HG03139 (cell line): ENCODE measurements at regions not wholly inside any gene's neighbourhood (a gene's known extent, or its start where the extent isn't known, plus 50 kb on each side); places are given as distances from the start of the nearest gene placed in this dataset.
"Not testable (repeated sequence)": the region's sequence is repeated elsewhere in the genome, so short reads cannot be mapped to it uniquely, and the experiment has no call there.

Experiments
- ATAC-seq: cut with Tn5 transposase; IDR thresholded peaks from one replicate; pipeline ENCODE4 v1.9.1; 2021; ENCODE audit not compliant: unreplicated experiment

DNA sequence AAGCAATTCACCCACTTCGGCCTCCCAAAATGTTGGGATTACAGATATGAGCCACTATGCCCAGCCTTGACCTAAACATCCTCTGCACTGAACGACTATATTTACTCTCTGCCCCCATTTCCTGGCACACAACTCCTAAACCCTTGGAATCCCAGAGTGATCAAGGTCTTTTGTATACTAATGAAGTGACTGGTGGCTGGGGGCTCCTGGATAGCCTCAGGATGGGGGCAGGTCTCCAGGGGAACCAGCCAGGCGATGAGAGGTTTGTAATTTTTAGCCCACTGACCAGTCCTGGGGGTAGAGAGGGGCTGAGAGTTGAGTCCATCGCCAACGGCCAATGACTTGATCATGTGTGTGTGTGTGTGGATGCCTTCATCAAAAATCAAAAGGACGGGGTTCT, 71.1 kb downstream of the FAM50B start:
- no peak for ATAC-seq

DNA sequence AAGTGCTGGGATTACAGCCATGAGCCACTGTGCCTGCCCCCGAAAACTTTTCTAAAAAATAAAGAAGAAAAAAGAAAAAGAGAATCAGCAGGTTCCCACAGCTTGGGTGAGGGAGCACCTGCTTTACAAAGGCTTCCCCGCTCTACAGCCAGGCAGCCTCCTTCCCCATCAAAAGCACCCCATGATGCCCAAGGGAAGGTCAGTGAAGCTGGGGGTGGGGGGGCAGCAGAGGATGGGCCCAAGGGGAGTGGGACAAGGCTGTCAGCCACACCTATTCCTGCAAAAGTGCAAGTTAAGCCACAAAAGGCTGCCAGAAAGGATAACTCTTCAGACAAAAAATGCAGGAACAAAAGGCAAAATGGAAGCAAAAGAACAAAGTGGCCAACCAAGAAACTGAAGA, 72.5 kb downstream of the FAM50B start:
- no peak for ATAC-seq

DNA sequence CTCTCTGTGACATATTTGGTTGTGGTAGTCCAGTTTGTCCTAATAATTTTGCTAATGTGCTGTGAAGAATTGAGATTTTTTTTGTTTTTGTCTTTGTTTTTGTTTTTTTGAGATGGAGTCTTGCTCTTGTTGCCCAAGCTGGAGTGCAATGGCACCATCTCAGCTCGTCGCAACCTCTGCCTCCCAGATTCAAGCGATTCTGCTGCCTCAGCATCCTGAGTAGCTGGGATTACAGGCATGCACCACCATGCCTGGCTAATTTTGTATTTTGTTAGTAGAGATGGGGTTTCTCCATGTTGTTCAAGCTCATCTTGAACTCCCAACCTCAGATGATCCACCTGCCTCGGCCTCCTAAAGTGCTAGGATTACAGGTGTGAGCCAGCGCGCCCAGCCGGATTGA, 73.4 kb downstream of the FAM50B start:
- not testable (repeated sequence) for ATAC-seq

DNA sequence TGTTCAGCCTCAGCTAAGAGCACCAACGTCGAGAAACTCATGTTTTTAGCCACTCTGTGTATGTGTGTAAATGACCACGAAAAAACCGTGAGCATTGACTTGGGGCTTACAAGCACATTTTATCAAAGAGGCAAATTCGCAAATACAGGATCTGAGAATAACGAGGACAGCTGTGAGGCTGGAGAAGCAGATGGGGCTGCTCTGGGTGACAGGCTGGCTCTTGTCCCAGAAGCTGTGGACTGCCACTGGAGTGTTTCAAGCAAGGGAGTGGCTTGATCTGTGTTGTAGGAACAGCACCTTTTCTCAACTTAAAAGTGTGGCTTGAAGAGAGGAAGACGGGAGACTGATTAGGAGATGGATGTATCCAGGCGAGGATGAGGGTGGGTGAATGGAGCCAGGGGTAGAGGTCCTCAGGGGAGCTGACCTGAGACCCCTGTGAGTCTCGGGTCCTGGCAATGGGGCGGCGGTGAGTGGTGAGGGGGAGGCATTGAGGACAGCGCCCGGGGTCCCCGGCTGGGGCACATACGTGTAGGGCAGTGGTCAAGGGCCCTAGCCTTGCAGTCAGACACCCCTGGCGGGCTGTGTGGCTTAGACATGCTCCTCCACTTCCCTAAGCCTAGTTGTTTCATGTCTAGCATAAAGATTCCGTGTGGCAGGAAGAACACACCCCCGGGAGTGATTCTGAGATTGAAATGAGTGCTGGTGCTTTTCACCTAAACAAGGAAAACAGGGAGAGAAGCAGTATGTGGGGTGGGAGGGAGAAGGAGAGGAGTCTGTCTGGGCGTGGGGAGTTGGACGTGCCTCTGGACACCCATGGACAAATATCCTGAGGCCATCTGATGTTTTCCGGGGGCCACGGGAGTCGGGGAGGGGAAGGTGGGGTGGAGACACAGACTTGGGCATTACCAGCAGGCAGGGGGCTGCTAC, 76.3 kb downstream of the FAM50B start:
- ATAC-seq: not testable (repeated sequence)

DNA sequence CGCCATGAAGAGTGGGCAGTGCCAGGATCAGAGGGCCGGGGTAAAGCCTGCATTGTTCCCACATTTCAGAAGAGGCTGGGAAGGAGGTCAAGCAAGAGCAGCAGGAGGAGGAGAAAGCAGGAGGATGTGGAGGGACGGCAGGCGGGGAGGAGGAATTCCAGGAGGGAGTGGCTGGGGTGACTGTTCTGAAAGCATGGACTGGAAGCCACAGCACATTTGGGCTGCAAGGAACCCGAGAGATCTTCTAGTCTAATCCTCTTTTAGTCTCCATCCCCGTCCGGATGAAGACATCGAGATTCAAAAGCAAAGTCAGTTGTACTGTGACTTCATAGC, 76.9 kb downstream of the FAM50B start:
- no peak for ATAC-seq

DNA sequence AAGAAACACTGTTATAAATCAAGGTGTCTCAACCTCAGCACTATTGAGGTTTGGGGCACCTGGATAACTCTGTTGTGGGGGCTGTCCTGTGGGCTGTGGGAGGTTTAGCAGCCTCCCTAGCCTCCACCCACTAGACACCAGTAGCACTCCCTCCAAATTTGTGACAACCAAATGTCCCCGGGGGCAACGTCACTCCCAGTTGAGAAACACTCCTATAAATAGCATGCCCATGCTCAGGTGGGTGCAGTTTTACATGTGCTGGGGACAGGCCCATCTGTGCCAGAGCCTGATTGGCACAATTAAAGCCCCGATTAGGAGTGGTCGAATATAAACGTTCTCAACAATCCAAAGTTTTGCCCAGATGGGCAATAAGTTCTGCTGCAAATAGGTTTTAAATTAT, 78.9 kb downstream of the FAM50B start:
- no peak for ATAC-seq

DNA sequence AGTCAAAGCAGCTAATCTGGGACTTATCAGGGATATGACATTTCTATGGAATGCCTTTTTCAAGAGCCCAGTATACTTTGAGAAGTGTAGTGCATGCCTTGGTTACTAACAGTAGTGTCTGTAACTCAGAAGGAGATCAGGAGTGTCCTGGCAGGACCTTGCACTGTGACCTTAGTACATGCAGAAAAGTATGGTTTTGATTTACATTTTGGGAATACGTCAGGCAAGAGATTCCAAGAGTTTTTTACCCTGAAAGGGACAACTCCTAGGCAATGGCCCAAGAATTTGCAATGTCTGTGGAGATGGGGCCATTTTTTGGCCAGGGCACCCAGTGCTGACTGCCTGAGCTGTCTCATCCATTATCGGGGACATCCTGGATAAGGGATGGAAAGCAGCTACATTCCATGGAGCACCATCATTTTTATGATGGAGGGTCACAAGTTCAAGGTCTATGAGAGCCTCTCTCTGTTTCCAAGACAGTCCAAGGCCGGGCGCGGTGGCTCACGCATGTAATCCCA, 80.2 kb downstream of the FAM50B start:
- ATAC-seq: no peak

DNA sequence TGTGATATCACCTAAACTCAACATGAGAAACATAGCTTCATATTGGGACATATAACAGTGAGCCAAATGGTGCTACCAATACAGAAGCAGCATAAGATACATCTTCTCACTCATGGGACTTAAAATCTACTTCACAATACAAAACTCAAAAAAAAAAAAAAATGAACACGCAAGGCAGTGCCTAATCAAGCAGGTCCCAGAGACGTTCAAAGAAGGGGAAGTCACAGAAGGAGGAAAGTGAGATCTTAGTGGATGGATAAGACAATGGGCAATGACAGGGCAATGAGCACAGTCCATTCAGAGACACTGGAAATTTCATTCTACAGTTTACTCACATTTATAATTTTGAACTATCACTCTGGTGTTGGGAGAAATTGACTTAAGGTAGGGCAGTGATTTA, 88.3 kb downstream of the FAM50B start:
- no peak for ATAC-seq

DNA sequence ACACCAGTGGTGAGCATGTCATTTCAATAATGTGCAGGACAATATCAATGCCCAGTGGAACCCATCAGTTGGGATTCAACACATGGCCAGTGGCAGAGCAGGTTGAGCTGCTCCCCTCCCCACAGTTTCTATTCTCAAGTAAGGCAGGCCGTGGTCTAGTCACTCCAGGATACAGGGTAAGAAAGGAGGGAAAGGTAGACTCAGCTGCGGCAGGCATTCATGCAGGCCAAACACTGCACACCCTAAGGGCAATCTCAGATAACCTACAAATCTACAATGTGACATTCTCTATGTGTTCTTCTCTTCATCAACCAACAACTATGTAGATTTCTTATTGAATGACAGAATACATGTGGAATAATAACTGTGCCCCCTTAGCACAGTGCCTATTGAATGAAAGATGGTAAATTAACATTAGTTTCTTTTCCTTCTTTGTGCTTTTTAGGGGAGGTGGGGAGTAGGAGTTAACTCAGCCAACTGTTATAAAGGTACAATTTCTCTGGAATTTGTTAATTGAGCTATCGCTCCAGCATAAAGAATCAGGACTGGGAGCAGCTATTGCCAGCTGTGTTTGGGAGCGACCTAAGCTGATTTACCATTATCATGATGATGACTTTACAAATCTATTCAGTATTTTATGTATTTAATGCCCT, 89.7 kb downstream of the FAM50B start:
- no peak for ATAC-seq

DNA sequence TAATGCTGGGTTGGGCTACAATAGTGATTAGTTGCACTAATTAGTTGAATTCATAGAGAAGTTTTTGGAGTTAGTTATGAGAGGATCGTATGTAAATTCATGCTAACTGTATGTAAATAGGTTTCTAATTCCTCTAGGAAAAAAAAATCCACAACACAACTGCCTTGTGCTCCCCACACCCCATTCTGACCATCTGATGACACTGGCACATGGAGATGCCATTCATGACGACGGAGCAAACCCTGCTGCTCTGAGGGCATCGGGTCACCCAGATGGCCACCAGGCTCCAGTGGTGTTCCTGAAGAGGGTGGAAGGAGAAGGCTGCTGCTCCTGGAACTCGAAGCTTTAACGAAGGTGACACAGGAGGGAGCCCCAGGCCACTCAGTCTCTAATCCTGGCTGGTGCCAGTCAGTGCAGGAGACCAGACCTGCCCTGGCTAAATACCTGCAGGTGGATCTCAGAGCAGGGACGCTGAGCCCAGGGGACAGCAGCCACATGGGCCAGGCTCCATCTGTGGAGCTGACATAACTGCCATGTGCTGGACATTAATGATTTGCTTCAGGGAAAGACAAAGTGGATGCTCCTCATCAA, 90.3 kb downstream of the FAM50B start:
- no peak for ATAC-seq

DNA sequence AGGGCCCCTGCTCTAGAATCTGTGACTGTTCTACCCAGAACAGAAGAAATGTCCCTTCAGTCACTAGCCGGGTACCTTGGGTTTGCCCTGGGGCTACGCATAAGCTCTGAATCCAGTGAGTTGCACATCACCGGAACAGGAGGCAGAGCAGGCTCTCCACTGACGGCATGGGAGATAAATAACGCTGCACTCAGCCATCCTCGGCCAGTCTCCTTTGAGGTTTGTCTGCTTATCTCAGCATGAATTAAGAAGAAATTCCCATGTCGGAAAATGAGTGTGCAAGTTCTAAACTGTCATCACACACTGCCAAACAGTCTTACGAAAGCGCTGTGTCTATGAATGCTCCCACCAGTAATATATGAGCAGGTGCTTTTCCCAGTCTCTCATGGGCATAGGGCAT, 90.8 kb downstream of the FAM50B start:
- no peak for ATAC-seq

DNA sequence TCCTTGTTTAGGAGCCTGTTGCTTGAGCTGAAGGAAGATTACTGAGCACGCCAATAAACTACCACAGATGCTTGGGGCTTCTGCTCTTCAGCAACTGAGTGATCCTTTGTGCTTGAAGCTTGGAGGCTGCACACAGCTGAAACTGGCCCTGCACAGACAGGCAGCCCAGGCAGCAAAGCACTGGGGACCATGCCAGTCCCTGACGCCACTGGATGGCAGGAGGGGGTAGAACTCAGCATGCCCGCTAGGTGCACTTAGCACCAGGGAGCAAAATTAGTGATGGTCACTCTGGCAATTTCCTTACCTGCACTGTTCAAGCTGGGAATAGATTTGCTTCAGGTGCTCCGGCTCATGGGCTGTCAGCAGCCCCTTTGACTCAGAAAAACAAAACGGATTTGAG, 91.5 kb downstream of the FAM50B start:
- no peak for ATAC-seq

DNA sequence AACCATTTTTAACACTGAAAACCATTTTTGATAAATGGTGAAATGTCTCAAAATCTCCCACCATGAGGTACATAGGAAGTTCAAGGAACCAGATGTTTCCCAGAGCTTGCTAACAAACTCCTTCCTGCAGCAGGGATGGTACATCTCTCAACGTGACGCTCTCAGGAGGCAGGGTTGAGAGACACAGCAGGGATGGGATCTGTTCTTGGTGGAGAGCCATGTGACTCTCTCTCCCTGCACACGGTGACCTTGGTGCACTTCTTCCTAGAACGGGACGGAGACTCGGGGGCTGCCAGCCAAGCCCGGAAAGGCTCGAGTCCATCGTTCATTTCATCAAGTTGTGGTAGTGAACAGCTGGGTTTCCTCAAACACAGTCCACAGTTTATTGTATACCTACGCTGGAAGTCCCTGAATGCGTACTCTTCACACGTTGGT, 94.2 kb downstream of the FAM50B start:
- ATAC-seq: no peak

DNA sequence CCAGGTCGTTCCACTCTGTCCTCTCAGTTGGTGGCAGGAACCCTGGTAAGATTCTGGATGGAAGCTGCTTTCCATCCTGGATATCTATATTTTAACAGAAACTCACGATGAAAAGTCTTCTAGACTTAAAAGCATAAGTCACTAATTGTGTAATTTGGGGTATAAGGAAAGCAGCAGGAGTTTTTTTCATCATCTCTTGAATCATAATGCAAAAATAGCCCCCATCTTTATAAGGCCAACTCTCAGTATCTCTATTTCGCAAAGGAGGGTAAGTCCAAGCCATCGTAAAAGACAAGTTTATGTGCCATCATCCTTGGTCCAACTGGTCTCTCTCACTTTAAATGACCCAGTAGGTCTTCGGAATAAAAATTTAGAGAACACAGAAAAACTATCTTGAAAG, 95.1 kb downstream of the FAM50B start:
- ATAC-seq: no peak

DNA sequence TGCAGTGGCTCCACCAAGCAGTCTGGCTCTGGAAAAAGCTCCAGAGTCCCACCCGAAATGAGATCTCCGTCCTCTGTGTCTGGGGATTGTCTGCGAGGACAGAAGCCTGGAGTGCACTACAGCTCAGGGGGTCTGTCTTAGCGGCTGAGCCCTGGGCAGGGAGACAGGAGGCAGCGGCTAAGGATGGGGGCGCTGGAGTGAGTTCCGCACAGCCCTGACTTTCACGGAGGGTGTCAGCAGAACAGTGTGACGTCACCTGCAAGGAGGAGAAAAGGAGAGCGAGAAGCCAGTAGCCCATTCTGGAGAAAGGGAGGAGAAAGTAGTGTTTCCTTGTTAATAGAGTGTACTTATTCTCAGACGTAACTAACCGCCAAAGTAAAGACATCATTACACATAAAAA, 97.6 kb downstream of the FAM50B start:
- no peak for ATAC-seq

DNA sequence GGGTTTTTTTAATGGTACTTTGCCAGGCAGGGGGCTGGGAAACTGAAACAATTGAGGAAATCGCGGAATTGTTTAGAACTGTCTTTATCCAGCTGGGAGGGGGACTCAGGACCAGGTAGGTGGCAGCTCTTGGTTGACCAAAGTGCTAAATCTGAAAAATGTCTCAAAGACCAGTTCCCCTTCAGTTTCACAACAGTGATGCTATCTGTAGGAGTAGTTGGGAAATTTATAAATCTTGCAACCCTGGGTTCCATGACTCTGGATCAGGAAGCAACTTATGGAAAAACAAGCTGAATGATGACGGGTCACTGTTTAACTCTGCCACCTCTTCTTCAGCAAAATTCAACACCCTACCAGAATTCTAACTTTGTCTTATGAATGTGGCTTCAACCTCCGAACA, 99.7 kb downstream of the FAM50B start:
- no peak for ATAC-seq

DNA sequence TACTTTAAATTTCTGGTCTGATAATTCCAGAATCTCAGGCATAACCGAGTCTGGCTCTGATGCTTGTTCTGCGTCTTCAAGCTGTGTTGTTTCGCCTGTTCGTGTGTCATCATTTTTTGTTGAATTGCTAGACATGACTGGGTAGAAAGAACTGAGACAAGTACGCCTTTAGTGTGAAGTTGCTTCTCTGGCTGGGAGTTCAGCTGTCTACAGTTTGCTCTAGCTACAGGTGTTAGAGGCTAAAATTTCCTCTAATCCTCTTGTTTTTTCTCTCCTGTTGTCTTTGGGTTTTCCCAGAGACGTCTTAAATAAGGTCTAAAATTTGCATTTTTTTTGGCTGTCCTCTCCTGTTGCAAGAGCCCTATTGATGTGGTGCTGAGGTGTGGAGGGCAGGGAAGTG, 100.3 kb downstream of the FAM50B start:
- ATAC-seq: no peak

DNA sequence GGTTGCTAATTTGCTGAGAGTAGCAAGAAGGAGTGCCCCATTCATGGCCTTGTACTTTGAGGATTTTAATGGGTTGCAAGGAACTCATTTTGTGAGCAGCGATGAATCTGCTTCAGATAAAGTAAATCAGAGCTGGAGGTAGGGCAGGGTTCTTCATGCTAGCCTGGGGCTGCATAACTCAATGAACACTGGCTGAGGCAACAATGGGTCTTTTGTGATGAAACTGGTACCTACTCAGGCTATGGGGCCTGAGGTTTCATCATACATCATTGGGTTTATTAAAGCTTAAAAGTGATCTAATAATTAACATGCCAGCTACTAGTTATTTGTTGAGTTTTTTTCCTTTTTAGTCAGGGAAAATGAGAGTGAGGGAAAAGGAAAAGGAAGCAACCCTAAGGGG, 106.9 kb downstream of the FAM50B start:
- no peak for ATAC-seq

DNA sequence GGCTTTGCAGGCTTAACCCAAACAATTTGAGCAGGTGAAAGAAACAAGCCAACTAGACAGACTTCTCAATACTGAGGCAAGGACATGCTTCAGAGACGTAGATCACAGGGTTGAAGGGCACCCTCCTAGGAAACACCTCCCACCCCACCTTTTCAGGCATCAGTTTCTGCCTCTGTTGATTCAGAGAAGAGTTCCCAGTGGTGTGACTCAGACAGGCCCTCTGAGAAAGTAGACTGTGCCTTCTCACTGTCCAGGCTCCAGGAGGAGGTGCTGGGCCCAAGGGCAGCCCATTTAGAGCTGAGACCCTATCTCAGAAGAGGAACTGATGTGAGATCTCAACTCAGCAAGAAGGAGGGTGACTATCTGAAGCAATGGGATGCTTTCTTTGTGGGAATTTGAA, 108.1 kb downstream of the FAM50B start:
- ATAC-seq: no peak

DNA sequence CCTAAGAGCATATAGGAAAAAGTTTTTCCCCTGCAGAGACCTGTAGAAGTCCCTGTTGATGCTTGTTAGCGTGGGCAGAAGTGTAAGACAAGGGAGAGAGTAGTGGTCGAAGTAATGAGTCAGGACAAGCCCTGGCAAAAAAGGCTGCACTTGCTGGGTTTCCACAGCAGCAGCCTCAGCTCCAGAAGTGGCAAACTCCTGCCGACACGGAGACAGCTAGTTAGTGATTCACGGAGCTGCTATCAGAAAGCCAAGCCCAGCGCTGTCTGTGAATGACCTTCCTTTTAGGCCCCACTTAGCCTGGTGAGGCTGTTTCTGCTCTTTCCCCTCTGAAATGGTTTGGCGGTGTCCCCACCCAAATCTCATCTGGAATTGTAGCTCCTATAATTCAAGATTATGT, 109.1 kb downstream of the FAM50B start:
- no peak for ATAC-seq

DNA sequence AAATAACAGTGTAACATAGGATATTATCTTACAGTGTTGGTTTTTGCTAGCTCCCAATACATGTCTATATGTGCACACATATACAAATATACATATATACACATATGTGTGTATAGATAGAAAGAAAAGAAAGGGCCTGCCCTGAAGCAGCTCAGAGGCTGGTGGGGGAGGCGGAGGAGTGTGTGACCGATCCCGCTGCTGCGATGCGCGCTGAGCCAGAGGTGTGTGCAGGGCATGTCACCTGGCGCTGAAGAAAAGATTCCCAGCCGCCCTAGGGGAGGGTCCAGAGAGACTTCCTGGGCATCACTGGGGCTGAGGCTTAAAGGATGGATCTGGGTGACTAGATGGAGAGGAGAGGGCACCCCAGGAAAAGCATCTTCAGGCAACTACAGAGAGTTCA, 110.2 kb downstream of the FAM50B start:
- no peak for ATAC-seq

DNA sequence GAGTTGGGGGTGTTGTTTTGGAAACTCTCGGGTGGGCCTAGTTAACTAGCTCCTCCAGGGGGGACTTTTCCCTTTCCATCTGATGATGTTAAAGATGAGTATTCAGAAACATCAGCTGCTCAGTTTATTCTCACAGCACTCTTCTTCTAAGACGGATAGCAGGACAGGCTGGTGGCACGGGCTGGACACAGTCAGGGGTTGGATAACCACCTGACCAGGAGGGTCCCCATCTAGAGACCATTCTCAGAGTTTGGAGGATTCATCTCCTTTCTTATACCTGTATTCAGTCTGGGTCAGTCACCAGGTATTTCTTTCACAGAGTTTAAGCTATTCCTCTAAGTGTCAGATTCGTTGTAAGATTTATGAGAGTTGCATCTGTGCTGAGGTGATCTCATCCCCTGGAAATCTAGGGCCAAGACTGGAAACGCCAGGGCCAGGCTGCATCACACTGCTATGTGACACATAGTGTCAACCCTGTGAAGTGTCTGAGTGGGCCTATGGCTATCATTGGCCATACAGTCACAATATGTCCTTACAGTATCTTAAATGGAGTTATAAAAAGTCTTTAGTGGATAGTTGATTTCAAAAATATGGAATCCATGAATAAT, 111.7 kb downstream of the FAM50B start:
- no peak for ATAC-seq
